HT-29 (cell line): ENCODE measurements at regions not wholly inside any gene's neighbourhood (a gene's known extent, or its start where the extent isn't known, plus 50 kb on each side); places are given as distances from the start of the nearest gene placed in this dataset.

Experiments
- DNase-seq: peaks from one replicate; pipeline ENCODE4 v3.0.0-alpha.2; 2015; ENCODE audit warnings: low spot score

DNA sequence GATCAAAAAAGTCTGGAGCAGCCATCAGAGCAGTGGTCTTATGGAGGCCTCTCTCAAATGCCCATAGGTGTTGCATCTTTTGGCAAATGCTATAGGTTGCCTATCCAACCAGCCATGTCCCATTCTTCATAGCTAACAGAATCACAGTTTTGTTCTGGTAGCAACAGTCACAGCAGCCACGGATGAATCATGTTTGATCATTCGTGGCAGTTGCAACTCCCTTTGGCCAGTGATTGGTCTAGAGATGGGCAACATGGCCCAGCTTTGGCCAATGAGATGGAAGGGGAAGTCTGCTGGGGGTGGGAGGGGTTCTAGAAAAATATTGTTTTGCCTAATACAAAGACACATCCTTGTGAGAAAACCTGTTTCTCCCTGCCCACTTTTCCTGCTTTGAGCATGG, 50.3 kb upstream of the PPP2R3A start:
- DNase-seq = no peak
